ENCODE measurements at regions not wholly inside any gene's neighbourhood (a gene's known extent, or its start where the extent isn't known, plus 50 kb on each side); places are given as distances from the start of the nearest gene placed in this dataset.
"Not testable (repeated sequence)": the region's sequence is repeated elsewhere in the genome, so short reads cannot be mapped to it uniquely, and the experiment has no call there.

GRCh38 chr3:11916425-11916762 is 69.7 kb upstream of the TAMM41 start:
- H3K27ac ChIP-seq; DNase-seq (ENCODE audit: low read depth, low spot score): not testable (repeated sequence)

GRCh38 chr3:11917051-11917450 is 70.4 kb upstream of the TAMM41 start:
- no peak for DNase-seq (ENCODE audit: low read depth, low spot score)
- H3K27ac ChIP-seq: no peak overlapping the region

- no peak for DNase-seq (ENCODE audit: low read depth, low spot score)
- H3K27ac ChIP-seq: no peak overlapping the region
Observed at GRCh38 chr3:11919390-11919789, 72.7 kb upstream of the TAMM41 start.

- H3K27ac ChIP-seq: no peak overlapping the region
- no peak for DNase-seq (ENCODE audit: low read depth, low spot score)
Observed at GRCh38 chr3:11924518-11924917, 77.8 kb upstream of the TAMM41 start.

- no peak for DNase-seq (ENCODE audit: low read depth, low spot score)
Observed at GRCh38 chr3:11928381-11928780, 75.8 kb upstream of the SYN2 start.

GRCh38 chr3:11929531-11929930 is 74.7 kb upstream of the SYN2 start:
- no peak overlapping the region for H3K27ac ChIP-seq
- no peak for DNase-seq (ENCODE audit: low read depth, low spot score)

More at GRCh38 chr3:11928381-11928780, 75.8 kb upstream of the SYN2 start:
- H3K27ac ChIP-seq: no peak overlapping the region

- no peak for DNase-seq (ENCODE audit: low read depth, low spot score)
- no peak overlapping the region for H3K27ac ChIP-seq
Observed at GRCh38 chr3:11930084-11930483, 74.1 kb upstream of the SYN2 start.

- no peak overlapping the region for H3K27ac ChIP-seq
- no peak for DNase-seq (ENCODE audit: low read depth, low spot score)
Observed at GRCh38 chr3:11932636-11933035, 71.6 kb upstream of the SYN2 start.

GRCh38 chr3:11933529-11933928 is 70.7 kb upstream of the SYN2 start:
- no peak for DNase-seq (ENCODE audit: low read depth, low spot score)

GRCh38 chr3:11944052-11944673 is 60.0 kb upstream of the SYN2 start:
- H3K27ac ChIP-seq: no peak overlapping the region
- no peak for DNase-seq (ENCODE audit: low read depth, low spot score)

More at GRCh38 chr3:11933529-11933928, 70.7 kb upstream of the SYN2 start:
- H3K27ac ChIP-seq: no peak overlapping the region

- no peak for DNase-seq (ENCODE audit: low read depth, low spot score)
- no peak overlapping the region for H3K27ac ChIP-seq
Observed at GRCh38 chr3:11948331-11948730, 55.9 kb upstream of the SYN2 start.

GRCh38 chr3:11948866-11949265 is 55.3 kb upstream of the SYN2 start:
- H3K27ac ChIP-seq: no peak overlapping the region
- DNase-seq (ENCODE audit: low read depth, low spot score): no peak

- H3K27ac ChIP-seq: no peak overlapping the region
- no peak for DNase-seq (ENCODE audit: low read depth, low spot score)
Observed at GRCh38 chr3:11949351-11949750, 54.8 kb upstream of the SYN2 start.

- H3K27ac ChIP-seq: no peak overlapping the region
- peak; percentile 29 for DNase-seq (ENCODE audit: low read depth, low spot score)
Observed at GRCh38 chr3:11950576-11950975, 53.6 kb upstream of the SYN2 start.

- H3K27ac ChIP-seq: no peak overlapping the region
- no peak for DNase-seq (ENCODE audit: low read depth, low spot score)
Observed at GRCh38 chr3:11953350-11953749, 50.8 kb upstream of the SYN2 start.

GRCh38 chr3:11953778-11954177 is 50.4 kb upstream of the SYN2 start:
- H3K27ac ChIP-seq: no peak overlapping the region
- no peak for DNase-seq (ENCODE audit: low read depth, low spot score)

- no peak overlapping the region for H3K27ac ChIP-seq
- no peak for DNase-seq (ENCODE audit: low read depth, low spot score)
Observed at GRCh38 chr3:11954312-11954934, 49.8 kb upstream of the SYN2 start.

Data from epithelial cell of prostate (primary cell).